Brain microvascular endothelial cell (primary cell): ENCODE measurements at regions not wholly inside any gene's neighbourhood (a gene's known extent, or its start where the extent isn't known, plus 50 kb on each side); places are given as distances from the start of the nearest gene placed in this dataset.

Source experiments
- DNase-seq: peaks from one replicate; pipeline ENCODE4 v3.0.0-alpha.2; 2020
- H3K27ac ChIP-seq: fragments of 250-450 bp; sonication (Bioruptor Pico); 2 replicates; pipeline ENCODE4 v1.5.1; 2020; ENCODE audit warnings: mild to moderate bottlenecking, moderate library complexity
- H3K27me3 ChIP-seq: fragments of 250-450 bp; sonication (Bioruptor Pico); replicated peaks from 2 replicates; pipeline ENCODE4 v1.5.1; 2020; ENCODE audit warnings: mild to moderate bottlenecking
- H3K36me3 ChIP-seq: fragments of 250-450 bp; sonication (Bioruptor Pico); replicated peaks from 2 replicates; pipeline ENCODE4 v1.5.1; 2020; ENCODE audit warnings: mild to moderate bottlenecking
- H3K4me3 ChIP-seq: 2 replicates; pipeline ENCODE4 v1.5.1; 2011; ENCODE audit warnings: low read depth, mild to moderate bottlenecking, control low read depth, low read length, moderate library complexity
- CTCF ChIP-seq: IDR thresholded peaks from 2 replicates; pipeline ENCODE4 v1.5.1; 2011; ENCODE audit warnings: low read depth, mild to moderate bottlenecking, moderate library complexity, low read length, control low read depth, inconsistent platforms; ENCODE audit errors: missing control alignments
- in situ Hi-C: cut with HindIII; loops from 2 replicates; pipeline ENCODE4 v1.10.0; 2017; ENCODE audit warnings: low sequenced_read_pairs, low pct_ligation_motif_present

GRCh38 chr7:115102738-115103137 lies 180.8 kb downstream of the MDFIC start:
- Histone ChIP-seq H3K36me3 (no peaks in the 10 kb centered on the region), H3K27me3 (no peaks in the 10 kb centered on the region), H3K4me3 (no peak overlapping the region), H3K27ac (no peak overlapping the region)
- TF ChIP-seq CTCF = no peak
- in situ Hi-C loops = no loop called here
- no peak for DNase-seq

- H3K27ac ChIP-seq = no peak overlapping the region
- in situ Hi-C loops = no loop called here
- no peaks in the 10 kb centered on the region for H3K36me3 ChIP-seq
- no peak for TF ChIP-seq CTCF
- no peak for DNase-seq
- no peaks in the 10 kb centered on the region for H3K27me3 ChIP-seq
- H3K4me3 ChIP-seq = no peak overlapping the region
These were observed 179.3 kb downstream of the MDFIC start for GRCh38 chr7:115101199-115101598.

- Histone ChIP-seq H3K27ac (no peak overlapping the region), H3K4me3 (no peak overlapping the region), H3K27me3 (no peaks in the 10 kb centered on the region), H3K36me3 (no peaks in the 10 kb centered on the region)
- TF ChIP-seq CTCF = no peak
- in situ Hi-C loops = no loop called here
- DNase-seq = peak; percentile 77
These were observed 178.0 kb downstream of the MDFIC start for GRCh38 chr7:115099906-115100305.

- H3K36me3 ChIP-seq = no peaks in the 10 kb centered on the region
- no peak overlapping the region for H3K27ac ChIP-seq
- in situ Hi-C loops = no loop called here
- H3K4me3 ChIP-seq = no peak overlapping the region
- peak; percentile 31 for DNase-seq
- no peaks in the 10 kb centered on the region for H3K27me3 ChIP-seq
- no peak for TF ChIP-seq CTCF
These were observed 175.3 kb downstream of the MDFIC start for GRCh38 chr7:115097175-115097671.

- no peak for DNase-seq
- Histone ChIP-seq H3K27me3 (no peaks in the 10 kb centered on the region), H3K4me3 (no peak overlapping the region), H3K36me3 (no peaks in the 10 kb centered on the region), H3K27ac (no peak overlapping the region)
- in situ Hi-C loops = no loop called here
- no peak for TF ChIP-seq CTCF
These were observed 174.4 kb downstream of the MDFIC start for GRCh38 chr7:115096262-115096661.

- in situ Hi-C loops = no loop called here
- H3K36me3 ChIP-seq = no peaks in the 10 kb centered on the region
- H3K4me3 ChIP-seq = no peak overlapping the region
- no peak overlapping the region for H3K27ac ChIP-seq
- no peak for TF ChIP-seq CTCF
- no peaks in the 10 kb centered on the region for H3K27me3 ChIP-seq
- DNase-seq = peak; percentile 48
These were observed 172.3 kb downstream of the MDFIC start for GRCh38 chr7:115094163-115094562.
